HG03066 (cell line): ENCODE measurements at regions not wholly inside any gene's neighbourhood (a gene's known extent, or its start where the extent isn't known, plus 50 kb on each side); places are given as distances from the start of the nearest gene placed in this dataset.

Experiments used
- ATAC-seq: cut with Tn5 transposase; IDR thresholded peaks from one replicate; pipeline ENCODE4 v1.9.1; 2021; ENCODE audit warnings: low read depth; ENCODE audit not compliant: unreplicated experiment

- ATAC-seq = no peak
Measured at GRCh38 chrX:122445466-122445865, 738.6 kb upstream of the GRIA3 start.

- no peak for ATAC-seq
Measured at GRCh38 chrX:122464341-122464740, 719.7 kb upstream of the GRIA3 start.

GRCh38 chrX:122475306-122475705 is 708.8 kb upstream of the GRIA3 start:
- ATAC-seq = no peak

- no peak for ATAC-seq
Measured at GRCh38 chrX:122500556-122500955, 683.5 kb upstream of the GRIA3 start.

GRCh38 chrX:122501652-122502051 is 682.4 kb upstream of the GRIA3 start:
- ATAC-seq = no peak

- ATAC-seq = no peak
Measured at GRCh38 chrX:122504026-122504425, 680.1 kb upstream of the GRIA3 start.

GRCh38 chrX:122512561-122513072 is 671.5 kb upstream of the GRIA3 start:
- ATAC-seq = no peak

GRCh38 chrX:122517786-122518185 is 666.3 kb upstream of the GRIA3 start:
- no peak for ATAC-seq

- ATAC-seq = no peak
Measured at GRCh38 chrX:122545778-122546177, 638.3 kb upstream of the GRIA3 start.

GRCh38 chrX:122546269-122546668 is 637.8 kb upstream of the GRIA3 start:
- ATAC-seq = no peak

GRCh38 chrX:122552286-122552800 is 631.7 kb upstream of the GRIA3 start:
- ATAC-seq = no peak

GRCh38 chrX:122555925-122556324 is 628.2 kb upstream of the GRIA3 start:
- ATAC-seq = no peak

- no peak for ATAC-seq
Measured at GRCh38 chrX:122565952-122566351, 618.1 kb upstream of the GRIA3 start.

GRCh38 chrX:122566401-122566800 is 617.7 kb upstream of the GRIA3 start:
- no peak for ATAC-seq

GRCh38 chrX:122567911-122568310 is 616.2 kb upstream of the GRIA3 start:
- ATAC-seq = no peak

GRCh38 chrX:122572461-122572860 is 611.6 kb upstream of the GRIA3 start:
- no peak for ATAC-seq

- ATAC-seq = no peak
Measured at GRCh38 chrX:122579036-122579435, 605.0 kb upstream of the GRIA3 start.

GRCh38 chrX:122579526-122579925 is 604.6 kb upstream of the GRIA3 start:
- ATAC-seq = no peak

- no peak for ATAC-seq
Measured at GRCh38 chrX:122582280-122582974, 601.7 kb upstream of the GRIA3 start.

- ATAC-seq = no peak
Measured at GRCh38 chrX:122582975-122583305, 601.1 kb upstream of the GRIA3 start.

GRCh38 chrX:122583551-122583950 is 600.5 kb upstream of the GRIA3 start:
- ATAC-seq = no peak

GRCh38 chrX:122584981-122585380 is 599.1 kb upstream of the GRIA3 start:
- ATAC-seq = no peak

GRCh38 chrX:122586831-122587230 is 597.2 kb upstream of the GRIA3 start:
- ATAC-seq = no peak
